SU-DHL-6 (cell line): ENCODE measurements at regions not wholly inside any gene's neighbourhood (a gene's known extent, or its start where the extent isn't known, plus 50 kb on each side); places are given as distances from the start of the nearest gene placed in this dataset.

Source experiments
- H2AFZ ChIP-seq: fragments of 200-600 bp; sonication (generic); 2 replicates; pipeline ENCODE4 v1.6.1; 2014; ENCODE audit warnings: low read depth, mild to moderate bottlenecking, moderate library complexity, mixed read lengths, antibody characterized with exemption, low read length; ENCODE audit not compliant: severe bottlenecking
- H3F3A ChIP-seq: fragments of 200-600 bp; shearing (Covaris generic); 2 replicates; pipeline ENCODE4 v1.6.0; 2016; ENCODE audit warnings: antibody characterized with exemption, mild to moderate bottlenecking; ENCODE audit not compliant: insufficient read depth
- H3K27ac ChIP-seq: fragments of 200-600 bp; sonication (generic); 2 replicates; pipeline ENCODE4 v1.5.1; 2016; ENCODE audit warnings: low read depth, mild to moderate bottlenecking, low read length, moderate library complexity, mixed read lengths
- H3K27me3 ChIP-seq: fragments of 200-600 bp; sonication (generic), shearing (Covaris generic); 2 replicates; pipeline ENCODE4 v1.6.0; 2014; ENCODE audit warnings: mild to moderate bottlenecking, low read length
- H3K36me3 ChIP-seq: fragments of 200-600 bp; sonication (generic); 2 replicates; pipeline ENCODE4 v1.6.1; 2014; ENCODE audit warnings: mild to moderate bottlenecking, low read length, mixed read lengths
- H3K4me2 ChIP-seq: fragments of 300-600, 200-600 bp; shearing (Covaris generic), sonication (generic); 2 replicates; pipeline ENCODE4 v1.6.0; 2014; ENCODE audit warnings: low read length, low read depth, mild to moderate bottlenecking; ENCODE audit not compliant: poor library complexity, severe bottlenecking
- H3K4me3 ChIP-seq: fragments of 200-600 bp; sonication (generic); 2 replicates; pipeline ENCODE4 v1.5.1; 2014; ENCODE audit warnings: antibody characterized with exemption, low read length, mild to moderate bottlenecking, mixed read lengths; ENCODE audit not compliant: insufficient read depth, poor library complexity, severe bottlenecking
- H3K79me2 ChIP-seq: fragments of 200-600 bp; sonication (generic); 2 replicates; pipeline ENCODE4 v1.6.1; 2014; ENCODE audit warnings: mild to moderate bottlenecking, low read length, moderate library complexity; ENCODE audit not compliant: insufficient read depth
- H3K9ac ChIP-seq: fragments of 200-600 bp; sonication (generic); 2 replicates; pipeline ENCODE4 v1.7.0; 2014; ENCODE audit warnings: mild to moderate bottlenecking, low read length
- H3K9me2 ChIP-seq: fragments of 200-600 bp; sonication (generic); replicated peaks from 2 replicates; pipeline ENCODE4 v1.6.1; 2014; ENCODE audit warnings: low read length; ENCODE audit not compliant: insufficient read depth
- H3K9me3 ChIP-seq: fragments of 200-600 bp; sonication (generic); 2 replicates; pipeline ENCODE4 v1.6.1; 2014; ENCODE audit warnings: low read length, mixed read lengths; ENCODE audit not compliant: insufficient read depth
- H4K20me1 ChIP-seq: fragments of 200-600 bp; sonication (generic); 2 replicates; pipeline ENCODE4 v1.6.1; 2014; ENCODE audit warnings: low read depth, mild to moderate bottlenecking, antibody characterized with exemption, low read length, moderate library complexity, mixed read lengths
- EZH2phosphoT487 ChIP-seq: fragments of 200-600 bp; sonication (generic), shearing (Covaris generic); conservative IDR thresholded peaks from 2 replicates; pipeline ENCODE4 v1.6.1; 2018; ENCODE audit warnings: mild to moderate bottlenecking, antibody characterized with exemption, low read length, moderate library complexity, mixed read lengths
- TF ChIP-seq, protein P1 (sequence below): fragments of 200-600 bp; sonication (generic); IDR thresholded peaks from one replicate; pipeline ENCODE4 v1.5.1; 2017; ENCODE audit warnings: antibody characterized with exemption, mild to moderate bottlenecking, low read length, moderate library complexity; ENCODE audit not compliant: insufficient read depth, poor library complexity, severe bottlenecking

DNA sequence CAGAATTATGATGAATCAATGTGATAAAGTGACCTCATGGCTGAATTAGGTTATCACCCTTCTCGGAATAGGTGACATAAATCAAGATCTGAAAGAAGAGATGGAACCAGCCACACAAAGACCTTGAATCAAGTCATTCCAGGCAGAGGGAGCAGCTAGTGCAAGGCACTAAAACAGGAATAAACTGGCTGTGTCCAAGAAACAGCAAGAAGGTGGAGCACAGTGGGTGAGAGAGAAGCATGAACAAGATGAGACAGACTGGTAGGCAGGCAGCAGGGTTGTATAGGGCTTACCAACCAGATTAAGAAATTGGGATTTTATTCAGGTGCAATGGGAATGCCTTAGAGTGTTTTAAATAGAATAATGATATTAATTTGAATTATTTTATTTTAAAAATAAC lies 470.3 kb downstream of the PCDH20 start:
- Histone ChIP-seq H3K9ac (no peak overlapping the region), H3K27me3 (no peaks in the 10 kb centered on the region), H3K4me3 (no peak overlapping the region), H3K27ac (no peak overlapping the region), H3K36me3 (no peaks in the 10 kb centered on the region), H3K9me2 (no peaks in the 10 kb centered on the region), H3K4me2 (no peak overlapping the region), H4K20me1 (no peaks in the 10 kb centered on the region), H3K9me3 (no peaks in the 10 kb centered on the region), H3K79me2 (no peaks in the 10 kb centered on the region), H3F3A (no peaks in the 10 kb centered on the region), H2AFZ (no peak overlapping the region)
- no peak for TF ChIP-seq EZH2phosphoT487
- TF ChIP-seq, protein P1, sequence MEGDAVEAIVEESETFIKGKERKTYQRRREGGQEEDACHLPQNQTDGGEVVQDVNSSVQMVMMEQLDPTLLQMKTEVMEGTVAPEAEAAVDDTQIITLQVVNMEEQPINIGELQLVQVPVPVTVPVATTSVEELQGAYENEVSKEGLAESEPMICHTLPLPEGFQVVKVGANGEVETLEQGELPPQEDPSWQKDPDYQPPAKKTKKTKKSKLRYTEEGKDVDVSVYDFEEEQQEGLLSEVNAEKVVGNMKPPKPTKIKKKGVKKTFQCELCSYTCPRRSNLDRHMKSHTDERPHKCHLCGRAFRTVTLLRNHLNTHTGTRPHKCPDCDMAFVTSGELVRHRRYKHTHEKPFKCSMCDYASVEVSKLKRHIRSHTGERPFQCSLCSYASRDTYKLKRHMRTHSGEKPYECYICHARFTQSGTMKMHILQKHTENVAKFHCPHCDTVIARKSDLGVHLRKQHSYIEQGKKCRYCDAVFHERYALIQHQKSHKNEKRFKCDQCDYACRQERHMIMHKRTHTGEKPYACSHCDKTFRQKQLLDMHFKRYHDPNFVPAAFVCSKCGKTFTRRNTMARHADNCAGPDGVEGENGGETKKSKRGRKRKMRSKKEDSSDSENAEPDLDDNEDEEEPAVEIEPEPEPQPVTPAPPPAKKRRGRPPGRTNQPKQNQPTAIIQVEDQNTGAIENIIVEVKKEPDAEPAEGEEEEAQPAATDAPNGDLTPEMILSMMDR, result no peak

DNA sequence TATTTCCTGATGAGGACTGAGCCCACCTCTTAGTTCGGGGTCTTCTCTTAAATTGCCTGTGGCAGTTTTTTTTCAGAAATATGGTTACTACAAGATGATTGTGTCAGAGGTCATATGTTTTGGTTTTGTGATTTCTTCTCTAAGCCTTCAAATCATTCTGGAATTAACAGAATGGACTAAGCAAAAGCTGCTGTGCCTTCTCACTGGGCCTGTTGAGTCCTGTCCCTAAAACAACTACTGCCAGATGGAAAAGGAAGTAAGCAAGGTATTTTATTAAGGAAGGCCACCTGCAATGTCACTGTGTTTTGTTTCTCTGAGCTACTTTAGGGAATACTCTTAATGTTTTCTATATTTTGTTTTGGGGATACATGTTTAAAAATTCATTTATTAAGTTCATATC lies 470.8 kb downstream of the PCDH20 start:
- no peaks in the 10 kb centered on the region for H3K9me3 ChIP-seq
- no peak overlapping the region for H3K9ac ChIP-seq
- no peaks in the 10 kb centered on the region for H3K79me2 ChIP-seq
- H3K27me3 ChIP-seq, result no peaks in the 10 kb centered on the region
- TF ChIP-seq, protein P1, result no peak
- TF ChIP-seq EZH2phosphoT487, result no peak
- no peak overlapping the region for H3K4me3 ChIP-seq
- H3F3A ChIP-seq, result no peaks in the 10 kb centered on the region
- H3K27ac ChIP-seq, result no peak overlapping the region
- no peaks in the 10 kb centered on the region for H4K20me1 ChIP-seq
- no peak overlapping the region for H2AFZ ChIP-seq
- no peak overlapping the region for H3K4me2 ChIP-seq
- H3K36me3 ChIP-seq, result no peaks in the 10 kb centered on the region
- H3K9me2 ChIP-seq, result no peaks in the 10 kb centered on the region

DNA sequence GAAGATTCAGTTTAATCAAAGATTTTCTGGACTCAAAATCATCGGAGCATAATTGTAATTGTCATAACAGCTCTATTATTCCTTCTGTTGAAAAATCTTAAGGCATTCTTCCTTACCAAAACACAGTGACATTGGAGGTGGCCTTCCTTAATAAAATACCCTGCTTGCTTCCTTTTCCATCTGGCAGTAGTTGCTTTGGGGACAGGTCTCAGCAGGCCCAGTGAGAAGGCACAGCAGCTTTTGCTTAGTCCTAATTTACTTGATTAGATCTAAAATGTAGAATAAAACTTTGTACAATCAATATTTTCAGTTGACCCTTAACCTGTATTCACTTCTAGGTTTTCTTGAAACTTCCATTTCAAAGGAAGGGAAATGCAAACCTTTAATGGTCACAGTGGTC lies 471.6 kb downstream of the PCDH20 start:
- Histone ChIP-seq H3K27ac (no peak overlapping the region), H3K9me3 (no peaks in the 10 kb centered on the region), H3F3A (no peaks in the 10 kb centered on the region), H3K4me3 (no peak overlapping the region), H4K20me1 (no peaks in the 10 kb centered on the region), H3K27me3 (no peaks in the 10 kb centered on the region), H3K36me3 (no peaks in the 10 kb centered on the region), H3K79me2 (no peaks in the 10 kb centered on the region), H2AFZ (no peak overlapping the region), H3K9me2 (no peaks in the 10 kb centered on the region), H3K4me2 (no peak overlapping the region), H3K9ac (no peak overlapping the region)
- TF ChIP-seq, protein P1, result no peak
- TF ChIP-seq EZH2phosphoT487, result no peak
